ENCODE measurements at regions not wholly inside any gene's neighbourhood (a gene's known extent, or its start where the extent isn't known, plus 50 kb on each side); places are given as distances from the start of the nearest gene placed in this dataset.

DNA sequence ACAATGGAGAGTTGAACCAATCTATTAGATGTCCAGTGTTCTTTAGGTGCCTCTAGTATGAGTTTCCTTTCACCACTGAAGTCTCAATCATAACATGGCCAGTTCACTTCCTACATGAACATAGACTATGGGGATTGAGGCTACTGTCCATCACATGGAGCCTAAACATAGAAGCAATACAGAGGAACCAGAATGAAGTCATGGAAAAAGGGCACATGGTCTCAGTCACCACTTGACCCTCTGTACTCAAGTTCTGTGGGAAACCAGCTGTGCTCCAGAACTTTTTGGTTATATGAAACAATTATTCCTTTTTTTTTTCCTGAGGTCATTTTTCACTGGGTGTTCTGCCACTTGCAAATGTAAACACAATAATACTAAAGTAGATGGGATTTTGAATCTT, 762.5 kb downstream of the CBLN4 start:
- no peak for DNase-seq

DNA sequence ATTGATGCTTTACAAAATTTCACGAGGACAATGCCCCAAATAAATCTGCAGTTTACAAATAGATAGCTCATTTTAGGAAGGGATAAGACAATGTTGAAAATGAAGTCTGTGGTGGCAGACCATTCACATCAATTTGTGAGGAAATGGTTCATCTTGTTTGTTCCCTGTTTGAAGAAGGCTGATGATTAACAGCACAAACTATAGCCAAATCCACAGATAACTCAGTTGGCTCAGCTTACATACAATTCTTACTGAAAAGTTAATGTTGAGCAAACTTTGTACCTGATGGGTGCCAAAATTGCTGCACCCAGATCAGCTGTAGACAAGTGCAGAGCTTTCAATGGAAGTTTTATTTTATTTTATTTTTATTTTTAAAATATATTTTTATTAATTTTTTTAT, 763.9 kb downstream of the DOK5 start:
- no peak for DNase-seq

GRCh38 chr20:55232647-55233046, 757.3 kb downstream of the DOK5 start:
- DNase-seq, result no peak

DNA sequence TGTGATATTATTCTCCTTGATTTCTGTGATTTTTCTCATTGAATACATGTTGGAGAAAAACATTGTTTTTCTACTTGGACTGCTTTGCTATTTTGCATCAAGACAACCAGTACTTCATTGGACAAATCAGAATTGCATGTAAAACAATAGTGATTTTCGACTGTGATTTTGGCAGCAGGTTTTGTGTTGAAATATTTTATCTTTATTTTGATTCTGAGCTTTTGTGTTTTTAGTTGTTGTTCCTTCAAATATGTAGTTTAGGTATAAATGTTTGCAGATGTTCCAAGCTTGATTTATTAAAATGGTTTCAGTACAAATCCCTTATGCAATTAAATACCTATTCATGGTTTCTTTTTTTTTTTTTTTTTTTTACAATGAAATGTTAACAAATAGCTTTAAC, 754.1 kb downstream of the DOK5 start:
- no peak for DNase-seq

- DNase-seq, result no peak
These were observed 741.3 kb downstream of the DOK5 start for GRCh38 chr20:55216525-55217242.

DNA sequence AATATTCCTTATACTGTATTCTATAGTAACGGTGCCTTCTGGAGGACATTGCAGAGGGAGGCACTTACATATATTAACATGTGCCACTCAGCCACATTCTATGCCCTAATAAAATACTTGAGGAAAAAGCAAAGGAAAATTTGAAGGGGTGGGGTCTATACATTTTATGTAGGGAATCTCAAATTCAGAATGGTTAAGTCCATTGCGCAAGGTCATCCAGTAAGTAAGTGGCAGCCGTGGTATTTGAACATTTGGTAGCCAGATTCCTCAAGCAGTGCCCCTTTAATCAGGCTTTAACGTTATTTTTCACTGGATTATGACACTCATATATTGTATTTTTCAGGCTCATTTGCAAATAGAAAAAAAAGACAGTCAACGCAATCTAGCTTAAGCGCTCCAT, 738.3 kb downstream of the DOK5 start:
- no peak for DNase-seq

DNA sequence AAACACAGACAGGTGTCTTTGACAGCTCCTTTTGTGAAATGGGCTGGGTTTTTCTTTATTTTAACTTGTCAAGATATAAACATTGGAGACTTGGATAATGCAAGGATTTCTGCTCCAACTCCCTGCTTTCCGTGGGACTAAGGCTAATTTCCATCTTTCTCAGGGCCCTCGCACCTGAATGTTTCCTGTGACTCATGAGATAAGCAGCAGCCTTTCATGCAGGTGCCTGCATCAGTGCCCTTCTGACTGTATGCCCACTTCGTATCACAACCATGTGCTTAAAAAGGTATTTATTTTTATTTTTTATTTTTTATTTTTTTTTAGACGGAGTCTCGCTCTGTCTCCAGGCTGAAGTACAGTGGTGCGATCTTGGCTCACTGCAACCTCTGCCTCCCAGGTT, 736.1 kb downstream of the DOK5 start:
- no peak for DNase-seq

- DNase-seq, result no peak
These were observed 730.3 kb downstream of the DOK5 start for GRCh38 chr20:55205665-55206064.

DNA sequence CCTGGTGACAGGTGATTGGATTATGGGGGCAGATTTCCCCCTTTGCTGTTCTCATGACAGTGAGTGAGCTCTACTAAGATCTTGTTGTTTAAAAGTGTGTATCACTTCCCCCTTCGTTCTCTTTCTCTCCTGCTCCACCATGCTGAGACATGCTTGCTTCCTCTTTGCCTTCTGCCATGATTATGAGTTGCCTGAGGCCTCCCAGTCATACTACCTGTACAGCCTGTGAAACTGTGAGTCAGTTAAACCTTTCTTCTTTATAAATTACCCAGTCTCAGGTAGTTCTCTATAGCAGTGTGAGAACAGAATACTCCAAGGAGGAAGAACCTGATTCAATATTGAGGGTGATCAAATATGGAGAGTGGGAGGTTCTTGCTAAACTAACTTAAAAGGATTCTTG, 724.9 kb downstream of the DOK5 start:
- DNase-seq, result no peak

DNA sequence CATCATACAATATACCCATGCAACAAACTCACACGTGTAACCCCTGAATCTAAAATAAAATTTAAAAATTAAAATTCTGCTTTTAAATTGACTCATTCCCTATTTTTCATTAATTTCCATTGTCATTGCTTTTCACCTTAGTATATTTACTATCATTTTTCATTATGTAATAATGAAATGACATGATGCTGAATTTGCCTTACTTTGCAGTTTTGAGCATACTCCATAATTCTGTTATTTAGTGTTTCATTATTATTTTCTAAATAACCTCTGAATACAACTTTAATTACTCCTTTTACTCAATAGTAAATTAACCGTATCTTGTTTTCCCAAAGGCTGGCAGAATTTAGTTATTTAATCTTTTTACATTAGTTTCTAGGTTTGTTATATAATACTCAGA, 719.6 kb downstream of the DOK5 start:
- no peak for DNase-seq

GRCh38 chr20:55186228-55186627, 710.8 kb downstream of the DOK5 start:
- DNase-seq, result no peak

DNA sequence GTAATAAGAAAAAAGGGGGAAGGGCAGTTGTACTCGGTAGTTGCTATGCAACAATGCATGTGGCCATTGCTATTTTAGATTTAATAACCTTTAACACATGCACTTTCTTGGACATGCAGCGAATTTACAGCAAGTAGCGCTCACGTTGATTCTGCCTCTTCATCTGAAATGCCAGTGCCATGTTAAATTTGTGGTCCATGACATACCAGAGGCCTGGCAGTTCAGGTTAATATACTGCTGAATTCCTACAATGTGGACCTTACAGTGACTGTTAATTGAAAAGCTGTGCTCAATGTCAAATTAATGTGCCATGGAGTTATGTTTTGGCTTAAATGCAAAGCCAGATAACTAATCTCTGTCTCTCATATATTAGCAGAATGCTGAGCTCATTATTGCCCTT, 699.7 kb downstream of the DOK5 start:
- DNase-seq, result no peak

- no peak for DNase-seq
These were observed 699.2 kb downstream of the DOK5 start for GRCh38 chr20:55174635-55175034.

DNA sequence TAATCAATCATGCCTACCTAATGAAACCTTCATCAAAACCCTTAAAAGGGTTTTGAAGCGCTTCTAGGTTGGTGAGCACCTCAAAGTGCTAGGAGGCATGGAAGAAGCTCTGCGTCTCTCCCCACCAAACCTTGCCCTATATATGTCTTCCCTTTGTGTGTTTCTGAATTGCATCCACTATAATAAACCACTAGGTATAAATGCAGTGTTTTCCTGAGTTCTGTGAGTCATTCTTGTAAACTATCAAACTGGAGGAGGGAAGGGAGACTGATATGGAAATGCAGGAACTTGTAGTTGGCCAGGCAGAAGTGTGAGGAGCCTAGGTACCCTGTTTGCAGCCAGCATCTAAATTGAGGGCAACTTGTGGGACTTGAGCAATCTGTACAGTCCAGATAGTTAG, 698.8 kb downstream of the DOK5 start:
- DNase-seq, result no peak

- DNase-seq, result no peak
These were observed 698.2 kb downstream of the DOK5 start for GRCh38 chr20:55173601-55174000.

- no peak for DNase-seq
These were observed 697.1 kb downstream of the DOK5 start for GRCh38 chr20:55172310-55173002.

DNA sequence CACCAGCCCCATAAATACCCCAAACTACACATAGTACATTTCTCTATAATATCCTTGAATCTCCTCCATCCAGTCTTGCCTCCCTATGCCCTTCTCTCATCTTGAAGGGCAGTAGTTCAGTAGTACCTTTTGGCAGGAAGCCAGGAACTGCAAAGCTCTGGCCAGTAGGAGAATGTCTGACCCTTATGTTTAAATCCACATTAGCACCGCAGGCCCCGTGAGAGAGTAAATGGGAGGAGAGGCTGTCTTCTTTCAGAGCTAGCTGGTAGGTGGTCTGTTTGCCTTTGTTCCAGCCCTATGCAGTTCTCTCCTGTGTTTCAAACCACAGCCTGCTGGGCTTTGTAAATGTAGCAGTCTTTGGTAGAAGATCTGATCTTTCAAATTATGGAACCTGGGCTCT, 690.7 kb downstream of the DOK5 start:
- DNase-seq, result peak; percentile 46

DNA sequence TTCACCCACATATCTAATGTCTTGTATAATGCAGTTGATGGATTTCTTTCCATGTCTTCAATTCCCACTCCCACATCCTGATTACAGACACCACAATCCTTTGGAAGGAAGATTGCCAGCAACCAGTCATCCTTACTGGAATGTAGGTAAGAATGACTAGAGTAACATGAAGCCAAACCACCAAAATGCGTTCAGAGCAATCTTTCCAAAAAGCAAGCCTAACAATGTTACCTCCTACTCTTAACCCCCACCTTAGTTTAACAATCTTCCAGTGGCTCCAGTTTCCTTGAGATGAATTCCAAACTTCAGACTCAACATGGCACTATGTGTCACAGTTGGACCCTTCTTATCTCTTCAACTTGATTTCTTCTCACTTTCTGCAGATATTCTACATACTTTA, 685.6 kb downstream of the DOK5 start:
- DNase-seq, result no peak

GRCh38 chr20:55160037-55160436, 684.6 kb downstream of the DOK5 start:
- no peak for DNase-seq

GRCh38 chr20:55159230-55159629, 683.8 kb downstream of the DOK5 start:
- no peak for DNase-seq

DNA sequence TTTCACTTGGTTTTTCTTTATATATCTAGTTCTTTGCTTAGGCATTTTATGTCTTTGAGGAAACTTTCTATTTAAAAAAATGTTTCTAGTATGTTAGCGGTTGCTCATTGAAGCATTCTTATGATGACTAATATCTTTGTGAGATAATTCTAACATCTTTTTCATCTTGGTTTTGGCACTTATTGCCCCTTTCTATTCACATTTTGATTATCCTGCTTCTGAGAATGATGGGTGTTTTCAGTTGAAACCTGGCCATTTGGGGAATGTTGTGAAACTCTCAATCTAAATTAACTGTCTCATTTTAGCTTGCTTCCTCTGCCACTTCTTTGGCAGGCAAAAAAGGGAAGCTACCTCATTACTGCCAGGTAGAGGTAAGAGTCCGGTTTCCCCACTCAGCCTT, 683.1 kb downstream of the DOK5 start:
- no peak for DNase-seq

GRCh38 chr20:55155360-55155759, 680.0 kb downstream of the DOK5 start:
- no peak for DNase-seq

- DNase-seq, result no peak
These were observed 677.7 kb downstream of the DOK5 start for GRCh38 chr20:55153001-55153645.

- no peak for DNase-seq
These were observed 675.8 kb downstream of the DOK5 start for GRCh38 chr20:55151171-55151570.
